Psoas muscle (tissue), 7 donors: ENCODE measurements at regions not wholly inside any gene's neighbourhood (a gene's known extent, or its start where the extent isn't known, plus 50 kb on each side); places are given as distances from the start of the nearest gene placed in this dataset.

Experiments
- ATAC-seq, 4 donors: fragments of 200-7000 bp; cut with Tn5 transposase; one replicate each; pipeline ENCODE4 v1.9.1; 2020; ENCODE audit warnings: moderate library complexity in 3 of 4, mild to moderate bottlenecking in 2 of 4
- DNase-seq, 2 donors: peaks; one replicate each; pipeline ENCODE4 v3.0.0-alpha.2; 2020
- H3K27ac ChIP-seq: fragments of 200-600 bp; one replicate; pipeline ENCODE4 v1.8.0; 2022
- H3K27me3 ChIP-seq, 3 donors: fragments of 200-600 bp in 1 of 3; one replicate each; pipeline versions ENCODE4 v1.6.1 to v1.8.0; 2013 to 2022; ENCODE audit warnings: low read length in 2 of 3, mild to moderate bottlenecking in 2 of 3, moderate library complexity in 1 of 3; ENCODE audit not compliant: insufficient read depth in 3 of 3
- H3K36me3 ChIP-seq, 2 donors: fragments of 200-600 bp in 1 of 2; one replicate each; pipeline versions ENCODE4 v1.6.1 to v1.8.0; 2013 to 2022; ENCODE audit warnings: low read depth in 1 of 2, mild to moderate bottlenecking in 1 of 2, moderate library complexity in 1 of 2; ENCODE audit not compliant: insufficient read depth in 1 of 2
- H3K4me1 ChIP-seq: fragments of 200-600 bp; one replicate; pipeline ENCODE4 v1.8.0; 2022
- H3K4me3 ChIP-seq: fragments of 200-600 bp; one replicate; pipeline ENCODE4 v1.8.0; 2022; ENCODE audit warnings: mild to moderate bottlenecking
- H3K9me3 ChIP-seq: fragments of 200-600 bp; one replicate; pipeline ENCODE4 v1.8.0; 2022
- CTCF ChIP-seq: fragments of 200-600 bp; IDR thresholded peaks from one replicate; pipeline ENCODE4 v1.8.0; 2022; ENCODE audit warnings: antibody characterized with exemption
- WGBS, 3 donors: extraction: QIAGEN DNeasy Blood & Tissue Kit; methylation state at CpG; one replicate each; pipeline versions ENCODE4 v1.1.6 to v1.1.7; 2013; 5-methylcytosine and 5-hydroxymethylcytosine counted together
- intact Hi-C, 2 donors: fragments of 100-400 bp; cut with DNase I; formaldehyde crosslinking; loops; one replicate each; pipeline versions ENCODE4 v1.11.0 to v1.14.2; 2022
- donor health status: healthy with polysubstance abuse.
- donor health status: DM: no; HTN: no; CAD: no; lungs with moderate emphysema.
- donor health status: Bipolar disorder and iron deficiency.
- donor health status: healthy.
- donor health status: DM: yes; HTN: yes; CAD: no.
- donor health status: DM: no; HTN: no; CAD: no.
- donor health status: DM: yes; HTN: yes; CAD: no.

- ATAC-seq: no peak
- intact Hi-C loops: no loop called here
- Histone ChIP-seq H3K4me1 (no peaks in the 10 kb centered on the region), H3K4me3 (no peak overlapping the region), H3K36me3 (no peaks in the 10 kb centered on the region), H3K9me3 (no peaks in the 10 kb centered on the region), H3K27ac (no peak overlapping the region), H3K27me3 (no peaks in the 10 kb centered on the region)
- no peak for DNase-seq
- 43 to 47% (median 45%) methylated on average over 10 of the region's 10 CpGs for WGBS, 3 donors
- no peak for TF ChIP-seq CTCF
These were observed 415.9 kb downstream of the FGF9 start for GRCh38 chr13:22086597-22087330.

GRCh38 chr13:22090106-22090505 lies 419.2 kb downstream of the FGF9 start:
- 83 to 86% (median 85%) methylated on average over 4 of the region's 4 CpGs for WGBS, 3 donors
- Histone ChIP-seq H3K27ac (no peak overlapping the region), H3K9me3 (no peaks in the 10 kb centered on the region), H3K4me1 (no peaks in the 10 kb centered on the region), H3K4me3 (no peak overlapping the region), H3K36me3 (no peaks in the 10 kb centered on the region), H3K27me3 (no peaks in the 10 kb centered on the region)
- DNase-seq: no peak
- intact Hi-C loops: no loop called here
- no peak for TF ChIP-seq CTCF
- no peak for ATAC-seq

GRCh38 chr13:22091222-22091970 lies 420.5 kb downstream of the FGF9 start:
- no peak for TF ChIP-seq CTCF
- Histone ChIP-seq H3K9me3 (no peaks in the 10 kb centered on the region), H3K4me1 (no peaks in the 10 kb centered on the region), H3K36me3 (no peaks in the 10 kb centered on the region), H3K27ac (no peak overlapping the region), H3K27me3 (no peaks in the 10 kb centered on the region), H3K4me3 (no peak overlapping the region)
- intact Hi-C loops: no loop called here
- no peak for ATAC-seq
- WGBS, 3 donors: 43 to 62% (median 51%) methylated on average over 10 of the region's 10 CpGs
- peak in 1 of 2 donors; percentile 34 for DNase-seq

GRCh38 chr13:22091971-22092300 lies 421.1 kb downstream of the FGF9 start:
- 66 to 78% (median 67%) methylated on average over 6 of the region's 6 CpGs for whole genome bisulfite sequencing, 3 donors
- H3K27me3 ChIP-seq: no peaks in the 10 kb centered on the region
- intact Hi-C loops: no loop called here
- DNase-seq: no peak
- H3K9me3 ChIP-seq: no peaks in the 10 kb centered on the region
- no peaks in the 10 kb centered on the region for H3K36me3 ChIP-seq
- no peak overlapping the region for H3K4me3 ChIP-seq
- ATAC-seq: no peak
- no peak for TF ChIP-seq CTCF
- H3K27ac ChIP-seq: no peak overlapping the region
- H3K4me1 ChIP-seq: no peaks in the 10 kb centered on the region
